Endothelial cell of umbilical vein (primary cell): ENCODE measurements at regions not wholly inside any gene's neighbourhood (a gene's known extent, or its start where the extent isn't known, plus 50 kb on each side); places are given as distances from the start of the nearest gene placed in this dataset.

Experiments used
- BruUV-seq: library from RNA; stranded (reverse); fragments of 400-500 nt; replicated peaks from 2 replicates; lab custom pipeline; 2021; lab: Mats Ljungman, UMichigan
- CTCF ChIA-PET: fragments of 300-600, 350-600 bp; sonication (Branson Sonifier 250); formaldehyde crosslinking; loops from one replicate; lab custom pipeline; 2021; ENCODE audit warnings: antibody characterized with exemption, inconsistent platforms; lab: Charles Lee
- POLR2A ChIA-PET: fragments of 300-600, 350-600 bp; sonication (Branson Sonifier 250); formaldehyde crosslinking; loops from one replicate; lab custom pipeline; 2021; ENCODE audit warnings: antibody characterized with exemption, inconsistent platforms; lab: Charles Lee
- DNase-seq: peaks from one replicate; pipeline ENCODE4 v3.0.0-alpha.2; 2011; ENCODE audit warnings: low read depth, low spot score
- FAIRE-seq: peaks from 2 replicates; lab custom pipeline; 2011; peaks lifted over from hg19 to GRCh38; lab: Jason Lieb, UNC
- H2AFZ ChIP-seq: 2 replicates; pipeline ENCODE4 v1.6.0; 2012; ENCODE audit warnings: low read depth, low read length, control low read depth, inconsistent platforms
- H3K27ac ChIP-seq: 2 replicates; pipeline ENCODE4 v1.5.1; 2011; ENCODE audit warnings: low read depth, mild to moderate bottlenecking, control low read depth, low read length, moderate library complexity; ENCODE audit not compliant: insufficient read depth
- H3K27me3 ChIP-seq, 2 experiments: 2 replicates each; pipeline versions ENCODE4 v1.6.0 to v1.6.1; 2011; ENCODE audit warnings: low read length in 2 of 2, mixed read lengths in 1 of 2; ENCODE audit not compliant: control insufficient read depth in 2 of 2, insufficient read depth in 2 of 2
- H3K36me3 ChIP-seq, 2 experiments: 2 replicates in 1 of 2; 3 replicates in 1 of 2; pipeline ENCODE4 v1.5.1; 2011; ENCODE audit warnings: low read length in 2 of 2, mild to moderate bottlenecking in 1 of 2, moderate library complexity in 1 of 2; ENCODE audit not compliant: control insufficient read depth in 2 of 2, insufficient read depth in 2 of 2; ENCODE audit errors: extremely low read depth in 1 of 2
- H3K4me1 ChIP-seq: 3 replicates; pipeline ENCODE4 v1.5.1; 2011; ENCODE audit warnings: mild to moderate bottlenecking, low read length; ENCODE audit not compliant: control insufficient read depth, insufficient read depth; ENCODE audit errors: extremely low read depth
- H3K4me2 ChIP-seq: 2 replicates; pipeline ENCODE4 v1.6.1; 2011; ENCODE audit warnings: low read length, control low read depth, mixed read lengths; ENCODE audit not compliant: insufficient read depth
- H3K4me3 ChIP-seq, 3 experiments: fragments of 200-600 bp in 1 of 3; sonication (generic), shearing (Covaris generic) in 1 of 3; replicated peaks in 1 of 3; 2 replicates each; pipeline ENCODE4 v1.5.1; 2011 to 2016; ENCODE audit warnings: control low read depth in 3 of 3, low read length in 3 of 3, mild to moderate bottlenecking in 2 of 3, inconsistent platforms in 1 of 3, low read depth in 1 of 3, moderate library complexity in 1 of 3; ENCODE audit not compliant: insufficient read depth in 1 of 3
- H3K79me2 ChIP-seq: 2 replicates; pipeline ENCODE4 v1.6.0; 2012; ENCODE audit warnings: low read length, inconsistent platforms; ENCODE audit not compliant: control insufficient read depth, insufficient read depth
- H3K9ac ChIP-seq: replicated peaks from 2 replicates; pipeline ENCODE3; 2011; ENCODE audit warnings: low read length, control low read depth; ENCODE audit not compliant: insufficient read depth; ENCODE audit errors: extremely low read depth
- H3K9me1 ChIP-seq: replicated peaks from 3 replicates; pipeline ENCODE4 v1.6.0; 2011; ENCODE audit warnings: mild to moderate bottlenecking, low read length; ENCODE audit not compliant: control insufficient read depth, insufficient read depth; ENCODE audit errors: extremely low read depth
- H3K9me3 ChIP-seq: replicated peaks from 2 replicates; pipeline ENCODE4 v1.5.1; 2012; ENCODE audit warnings: low read length, inconsistent platforms; ENCODE audit not compliant: control insufficient read depth, insufficient read depth
- H4K20me1 ChIP-seq: replicated peaks from 2 replicates; pipeline ENCODE3; 2011; ENCODE audit warnings: mild to moderate bottlenecking, low read length; ENCODE audit not compliant: control insufficient read depth, insufficient read depth; ENCODE audit errors: extremely low read depth
- CTCF ChIP-seq, 2 donors: IDR thresholded peaks; 1 replicate in 1 of 2; 2 replicates in 1 of 2; pipeline ENCODE4 v1.5.1; 2011; ENCODE audit warnings: low read length in 2 of 2, mild to moderate bottlenecking in 2 of 2, moderate library complexity in 2 of 2, control low read depth in 1 of 2, inconsistent platforms in 1 of 2, low read depth in 1 of 2; ENCODE audit not compliant: insufficient read depth in 1 of 2; ENCODE audit errors: extremely low read depth in 1 of 2
- EZH2 ChIP-seq: IDR thresholded peaks from 2 replicates; pipeline ENCODE4 v1.6.1; 2012; ENCODE audit warnings: borderline replicate concordance, low read depth, mild to moderate bottlenecking, moderate library complexity, low read length, inconsistent platforms; ENCODE audit not compliant: severe bottlenecking
- FOS ChIP-seq: IDR thresholded peaks from 2 replicates; pipeline ENCODE4 v1.6.1; 2011; ENCODE audit warnings: mild to moderate bottlenecking, low read length, moderate library complexity, borderline replicate concordance; ENCODE audit not compliant: insufficient read depth
- GATA2 ChIP-seq: IDR thresholded peaks from 2 replicates; pipeline ENCODE4 v1.7.0; 2011; ENCODE audit warnings: low read depth, mild to moderate bottlenecking, moderate library complexity, mixed read lengths, low read length; ENCODE audit not compliant: insufficient read length, insufficient read depth
- JUN ChIP-seq: IDR thresholded peaks from 2 replicates; pipeline ENCODE4 v1.6.1; 2011; ENCODE audit warnings: borderline replicate concordance, low read depth; ENCODE audit not compliant: insufficient read length, insufficient read depth
- MAX ChIP-seq: IDR thresholded peaks from 2 replicates; pipeline ENCODE4 v1.6.1; 2011; ENCODE audit not compliant: insufficient read depth, insufficient read length
- MYC ChIP-seq: IDR thresholded peaks from one replicate; pipeline ENCODE4 v1.6.1; 2011; ENCODE audit warnings: mild to moderate bottlenecking, low read depth, low read length
- POLR2A ChIP-seq: IDR thresholded peaks from 2 replicates; pipeline ENCODE4 v1.6.1; 2012; ENCODE audit warnings: low read depth, mild to moderate bottlenecking, control low read depth, low read length
- POLR2AphosphoS5 ChIP-seq: IDR thresholded peaks from 2 replicates; pipeline ENCODE4 v1.6.1; 2012; ENCODE audit warnings: low read depth, mild to moderate bottlenecking, control low read depth, low read length, moderate library complexity; ENCODE audit not compliant: insufficient read depth
- dilution Hi-C: fragments of 300-500 bp; cut with MboI; formaldehyde crosslinking; loops from one replicate; pipeline ENCODE4 v1.15.0; 2019; ENCODE audit warnings: low sequenced_read_pairs; ENCODE audit not compliant: extremely low pct_ligation_motif_present
- intact Hi-C: fragments of 100-400 bp; cut with micrococcal nuclease; formaldehyde crosslinking; loops from one replicate; pipeline ENCODE4 v1.10.0; 2022

GRCh38 chr12:13340149-13340548 is 143.6 kb downstream of the EMP1 start:
- intact Hi-C loops: no loop called here
- H3K4me2 ChIP-seq: no peak overlapping the region
- no peak for DNase-seq
- no peak overlapping the region for H3K4me3 ChIP-seq
- ChIA-PET CTCF (no interaction called here), POLR2A (no interaction called here)
- no TSS peak for BruUV-seq
- TF ChIP-seq GATA2: no peak
- no peaks in the 10 kb centered on the region for H3K36me3 ChIP-seq
- H3K4me1 ChIP-seq: no peaks in the 10 kb centered on the region
- dilution Hi-C loops: no loop called here
- no peaks in the 10 kb centered on the region for H3K9me1 ChIP-seq
- H3K79me2 ChIP-seq: no peaks in the 10 kb centered on the region
- no peak overlapping the region for H3K9ac ChIP-seq
- H4K20me1 ChIP-seq: no peaks in the 10 kb centered on the region
- no peaks in the 10 kb centered on the region for H3K9me3 ChIP-seq
- H3K27me3 ChIP-seq: peaks cover 0 to under 1% of the 10 kb centered on the region in 2 experiments
- H3K27ac ChIP-seq: no peak overlapping the region
- no peak for FAIRE-seq
- H2AFZ ChIP-seq: no peak overlapping the region

GRCh38 chr12:13339538-13339937 is 143.0 kb downstream of the EMP1 start:
- FAIRE-seq (no peak), DNase-seq (no peak)
- intact Hi-C loops (no loop called here), dilution Hi-C loops (no loop called here)
- BruUV-seq: no TSS peak
- Histone ChIP-seq H3K9me3 (no peaks in the 10 kb centered on the region), H3K4me2 (no peak overlapping the region), H3K9me1 (no peaks in the 10 kb centered on the region), H3K4me3 (no peak overlapping the region), H3K9ac (no peak overlapping the region), H3K4me1 (no peaks in the 10 kb centered on the region), H3K79me2 (no peaks in the 10 kb centered on the region), H4K20me1 (no peaks in the 10 kb centered on the region), H3K27ac (no peak overlapping the region), H3K27me3 (no peaks in the 10 kb centered on the region), H3K36me3 (no peaks in the 10 kb centered on the region), H2AFZ (no peak overlapping the region)
- ChIA-PET CTCF (interaction anchor here (1.3 kb wide), 1 partner anchor 13 kb away, joined by 4 read pairs; no protein-coding TSS in a partner anchor), POLR2A (no interaction called here)
- no peak for TF ChIP-seq GATA2
- no peak for TF ChIP-seq CTCF (IDR thresholded peaks at IDR 0.05; ENCODE audit: extremely low read depth in 1 of 2, insufficient read depth in 1 of 2, low read depth in 1 of 2, low read length in 2 of 2)
- TF ChIP-seq POLR2AphosphoS5: no peak
- no peak for TF ChIP-seq MAX
- TF ChIP-seq FOS: no peak
- TF ChIP-seq POLR2A: no peak
- TF ChIP-seq JUN: no peak
- no peak for TF ChIP-seq MYC
- TF ChIP-seq EZH2: no peak
